Gastroesophageal sphincter (tissue), 3 donors: ENCODE measurements at regions not wholly inside any gene's neighbourhood (a gene's known extent, or its start where the extent isn't known, plus 50 kb on each side); places are given as distances from the start of the nearest gene placed in this dataset.

ENCODE experiments used
- POLR2AphosphoS5 ChIP-seq: sonication (generic); formaldehyde crosslinking; IDR thresholded peaks from one replicate; pipeline ENCODE4 v1.6.1; 2017; ENCODE audit warnings: antibody characterized with exemption
- TF ChIP-seq, protein P1 (sequence below), 4 experiments: fragments of 200-600 bp in 2 of 4; fragments of 450-650 bp in 2 of 4; sonication (generic) in 1 of 4; IDR thresholded peaks; one replicate each; pipeline ENCODE4 v1.5.1; 2017 to 2019; ENCODE audit warnings: antibody characterized with exemption in 4 of 4, mild to moderate bottlenecking in 2 of 4, moderate library complexity in 2 of 4

GRCh38 chr7:17507717-17508116, 209.3 kb downstream of the AHR start:
- TF ChIP-seq, protein P1, sequence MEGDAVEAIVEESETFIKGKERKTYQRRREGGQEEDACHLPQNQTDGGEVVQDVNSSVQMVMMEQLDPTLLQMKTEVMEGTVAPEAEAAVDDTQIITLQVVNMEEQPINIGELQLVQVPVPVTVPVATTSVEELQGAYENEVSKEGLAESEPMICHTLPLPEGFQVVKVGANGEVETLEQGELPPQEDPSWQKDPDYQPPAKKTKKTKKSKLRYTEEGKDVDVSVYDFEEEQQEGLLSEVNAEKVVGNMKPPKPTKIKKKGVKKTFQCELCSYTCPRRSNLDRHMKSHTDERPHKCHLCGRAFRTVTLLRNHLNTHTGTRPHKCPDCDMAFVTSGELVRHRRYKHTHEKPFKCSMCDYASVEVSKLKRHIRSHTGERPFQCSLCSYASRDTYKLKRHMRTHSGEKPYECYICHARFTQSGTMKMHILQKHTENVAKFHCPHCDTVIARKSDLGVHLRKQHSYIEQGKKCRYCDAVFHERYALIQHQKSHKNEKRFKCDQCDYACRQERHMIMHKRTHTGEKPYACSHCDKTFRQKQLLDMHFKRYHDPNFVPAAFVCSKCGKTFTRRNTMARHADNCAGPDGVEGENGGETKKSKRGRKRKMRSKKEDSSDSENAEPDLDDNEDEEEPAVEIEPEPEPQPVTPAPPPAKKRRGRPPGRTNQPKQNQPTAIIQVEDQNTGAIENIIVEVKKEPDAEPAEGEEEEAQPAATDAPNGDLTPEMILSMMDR (IDR thresholded peaks at IDR 0.05): no peak
- TF ChIP-seq POLR2AphosphoS5: no peak
